Muscle of back (tissue), 3 donors: ENCODE measurements at regions not wholly inside any gene's neighbourhood (a gene's known extent, or its start where the extent isn't known, plus 50 kb on each side); places are given as distances from the start of the nearest gene placed in this dataset.

Experiments
- DNase-seq, 3 donors: peaks; one replicate each; pipeline versions ENCODE4 v3.0.0 to v3.0.0-alpha.2; 2013

- DNase-seq = no peak
Observed at GRCh38 chr10:111200505-111201186, 123.8 kb downstream of the ADRA2A start.

- peak in 1 of 3 donors; percentile 51 for DNase-seq
Observed at GRCh38 chr10:111203615-111204014, 126.8 kb downstream of the ADRA2A start.

GRCh38 chr10:111204838-111205237 lies 128.0 kb downstream of the ADRA2A start:
- DNase-seq = no peak

- no peak for DNase-seq
Observed at GRCh38 chr10:111206521-111206920, 129.7 kb downstream of the ADRA2A start.

- DNase-seq = no peak
Observed at GRCh38 chr10:111207500-111207899, 130.7 kb downstream of the ADRA2A start.

GRCh38 chr10:111208951-111209350 lies 132.1 kb downstream of the ADRA2A start:
- DNase-seq = no peak

GRCh38 chr10:111209692-111210091 lies 132.9 kb downstream of the ADRA2A start:
- DNase-seq = peak in 1 of 3 donors; percentile 46

GRCh38 chr10:111211241-111211640 lies 134.4 kb downstream of the ADRA2A start:
- no peak for DNase-seq

- no peak for DNase-seq
Observed at GRCh38 chr10:111211706-111212105, 134.9 kb downstream of the ADRA2A start.

GRCh38 chr10:111221682-111222480 lies 145.1 kb downstream of the ADRA2A start:
- peak in 1 of 3 donors; percentile 40 for DNase-seq

- no peak for DNase-seq
Observed at GRCh38 chr10:111222961-111223360, 146.1 kb downstream of the ADRA2A start.

- no peak for DNase-seq
Observed at GRCh38 chr10:111231779-111232178, 154.9 kb downstream of the ADRA2A start.

- DNase-seq = peak in 1 of 3 donors; percentile 30
Observed at GRCh38 chr10:111233439-111233838, 156.6 kb downstream of the ADRA2A start.

- DNase-seq = no peak
Observed at GRCh38 chr10:111234234-111234913, 157.5 kb downstream of the ADRA2A start.

- DNase-seq = no peak
Observed at GRCh38 chr10:111234914-111235302, 158.1 kb downstream of the ADRA2A start.

GRCh38 chr10:111240348-111240747 lies 163.5 kb downstream of the ADRA2A start:
- DNase-seq = no peak

- no peak for DNase-seq
Observed at GRCh38 chr10:111243126-111243525, 166.3 kb downstream of the ADRA2A start.

- DNase-seq = no peak
Observed at GRCh38 chr10:111246136-111246535, 169.3 kb downstream of the ADRA2A start.

- no peak for DNase-seq
Observed at GRCh38 chr10:111246814-111247452, 170.1 kb downstream of the ADRA2A start.

- no peak for DNase-seq
Observed at GRCh38 chr10:111247781-111248389, 171.1 kb downstream of the ADRA2A start.

GRCh38 chr10:111249925-111250324 lies 173.1 kb downstream of the ADRA2A start:
- DNase-seq = no peak
